Loucy (cell line): ENCODE measurements at regions not wholly inside any gene's neighbourhood (a gene's known extent, or its start where the extent isn't known, plus 50 kb on each side); places are given as distances from the start of the nearest gene placed in this dataset.
"Not testable (repeated sequence)": the region's sequence is repeated elsewhere in the genome, so short reads cannot be mapped to it uniquely, and the experiment has no call there.

ENCODE experiments used
- H2AFZ ChIP-seq: fragments of 200-600 bp; sonication (generic); 2 replicates; pipeline ENCODE4 v1.6.0; 2016; ENCODE audit warnings: antibody characterized with exemption, mild to moderate bottlenecking, low read length, moderate library complexity
- H3F3A ChIP-seq: fragments of 200-600 bp; 2 replicates; pipeline ENCODE4 v1.6.0; 2016; ENCODE audit warnings: antibody characterized with exemption, low read depth, mild to moderate bottlenecking
- H3K27me3 ChIP-seq: fragments of 200-600 bp; sonication (generic); 2 replicates; pipeline ENCODE4 v1.6.1; 2014; ENCODE audit warnings: low read length, mild to moderate bottlenecking; ENCODE audit not compliant: insufficient read depth, poor library complexity, severe bottlenecking
- H3K36me3 ChIP-seq: fragments of 200-600 bp; sonication (generic); 2 replicates; pipeline ENCODE4 v1.6.1; 2016; ENCODE audit warnings: low read length; ENCODE audit not compliant: insufficient read depth
- H3K4me1 ChIP-seq: fragments of 200-600 bp; sonication (generic); 2 replicates; pipeline ENCODE4 v1.5.1; 2014; ENCODE audit warnings: low read length, mild to moderate bottlenecking; ENCODE audit not compliant: insufficient read depth, poor library complexity, severe bottlenecking
- H3K4me2 ChIP-seq: fragments of 200-600 bp; sonication (generic); 2 replicates; pipeline ENCODE4 v1.6.0; 2014; ENCODE audit warnings: antibody characterized with exemption, low read length, low read depth, mild to moderate bottlenecking; ENCODE audit not compliant: poor library complexity, severe bottlenecking
- H3K4me3 ChIP-seq: fragments of 200-600 bp; sonication (generic); 2 replicates; pipeline ENCODE4 v1.5.1; 2014; ENCODE audit warnings: low read length, mild to moderate bottlenecking, mixed read lengths; ENCODE audit not compliant: poor library complexity, severe bottlenecking
- H3K79me2 ChIP-seq: fragments of 200-600 bp; sonication (generic); 2 replicates; pipeline ENCODE4 v1.6.1; 2014; ENCODE audit warnings: low read length; ENCODE audit not compliant: insufficient read depth
- H3K9ac ChIP-seq: fragments of 200-600 bp; sonication (generic); 2 replicates; pipeline ENCODE4 v1.6.0; 2014; ENCODE audit warnings: mild to moderate bottlenecking, low read depth, low read length, moderate library complexity; ENCODE audit not compliant: poor library complexity, severe bottlenecking
- H3K9me2 ChIP-seq: fragments of 200-600 bp; sonication (generic); replicated peaks from 2 replicates; pipeline ENCODE4 v1.6.1; 2016; ENCODE audit warnings: low read depth, low read length, mixed read lengths
- H3K9me3 ChIP-seq: fragments of 200-600 bp; sonication (generic); 2 replicates; pipeline ENCODE4 v1.6.1; 2014; ENCODE audit warnings: mild to moderate bottlenecking, antibody characterized with exemption, low read length, low read depth; ENCODE audit not compliant: insufficient read depth
- H4K20me1 ChIP-seq: fragments of 200-600 bp; sonication (generic); 2 replicates; pipeline ENCODE4 v1.6.0; 2014; ENCODE audit warnings: antibody characterized with exemption, low read length, mild to moderate bottlenecking; ENCODE audit not compliant: insufficient read depth, poor library complexity, severe bottlenecking
- EZH2phosphoT487 ChIP-seq: fragments of 200-600 bp; IDR thresholded peaks from 2 replicates; pipeline ENCODE4 v1.6.1; 2018; ENCODE audit warnings: antibody characterized with exemption, mild to moderate bottlenecking, moderate library complexity, borderline replicate concordance
- TF ChIP-seq, protein P1 (sequence below): fragments of 200-600 bp; sonication (generic); conservative IDR thresholded peaks from 2 replicates; pipeline ENCODE4 v1.5.1; 2014; ENCODE audit warnings: mild to moderate bottlenecking, antibody characterized with exemption, low read length

DNA sequence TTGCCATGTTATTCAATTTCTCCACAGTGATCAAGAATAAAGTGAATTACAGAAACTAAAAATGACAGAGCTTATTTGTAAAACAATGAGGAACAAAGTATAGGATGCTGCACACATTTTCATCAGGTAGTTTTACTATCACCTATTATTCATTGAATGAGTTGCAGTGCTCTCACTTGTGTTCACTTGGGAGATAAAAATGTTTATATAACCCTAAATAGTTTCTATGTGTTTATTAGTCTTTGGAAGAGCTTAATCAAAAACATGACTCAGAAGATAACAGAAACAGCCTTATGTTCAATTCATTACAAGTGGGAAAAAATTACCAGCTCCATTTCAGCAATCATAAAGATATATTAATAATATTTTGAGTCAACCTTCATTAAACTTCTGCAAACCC is 796.2 kb downstream of the SLITRK1 start:
- no peaks in the 10 kb centered on the region for H3K27me3 ChIP-seq
- TF ChIP-seq EZH2phosphoT487 = no peak
- TF ChIP-seq, protein P1, sequence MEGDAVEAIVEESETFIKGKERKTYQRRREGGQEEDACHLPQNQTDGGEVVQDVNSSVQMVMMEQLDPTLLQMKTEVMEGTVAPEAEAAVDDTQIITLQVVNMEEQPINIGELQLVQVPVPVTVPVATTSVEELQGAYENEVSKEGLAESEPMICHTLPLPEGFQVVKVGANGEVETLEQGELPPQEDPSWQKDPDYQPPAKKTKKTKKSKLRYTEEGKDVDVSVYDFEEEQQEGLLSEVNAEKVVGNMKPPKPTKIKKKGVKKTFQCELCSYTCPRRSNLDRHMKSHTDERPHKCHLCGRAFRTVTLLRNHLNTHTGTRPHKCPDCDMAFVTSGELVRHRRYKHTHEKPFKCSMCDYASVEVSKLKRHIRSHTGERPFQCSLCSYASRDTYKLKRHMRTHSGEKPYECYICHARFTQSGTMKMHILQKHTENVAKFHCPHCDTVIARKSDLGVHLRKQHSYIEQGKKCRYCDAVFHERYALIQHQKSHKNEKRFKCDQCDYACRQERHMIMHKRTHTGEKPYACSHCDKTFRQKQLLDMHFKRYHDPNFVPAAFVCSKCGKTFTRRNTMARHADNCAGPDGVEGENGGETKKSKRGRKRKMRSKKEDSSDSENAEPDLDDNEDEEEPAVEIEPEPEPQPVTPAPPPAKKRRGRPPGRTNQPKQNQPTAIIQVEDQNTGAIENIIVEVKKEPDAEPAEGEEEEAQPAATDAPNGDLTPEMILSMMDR = no peak
- no peaks in the 10 kb centered on the region for H3K9me3 ChIP-seq
- H3K79me2 ChIP-seq = no peaks in the 10 kb centered on the region
- H3F3A ChIP-seq = no peaks in the 10 kb centered on the region
- H2AFZ ChIP-seq = no peak overlapping the region
- no peaks in the 10 kb centered on the region for H3K36me3 ChIP-seq
- no peaks in the 10 kb centered on the region for H3K4me1 ChIP-seq
- H3K9ac ChIP-seq = no peak overlapping the region
- no peaks in the 10 kb centered on the region for H4K20me1 ChIP-seq
- H3K4me2 ChIP-seq = no peak overlapping the region
- H3K9me2 ChIP-seq = no peaks in the 10 kb centered on the region
- no peak overlapping the region for H3K4me3 ChIP-seq

DNA sequence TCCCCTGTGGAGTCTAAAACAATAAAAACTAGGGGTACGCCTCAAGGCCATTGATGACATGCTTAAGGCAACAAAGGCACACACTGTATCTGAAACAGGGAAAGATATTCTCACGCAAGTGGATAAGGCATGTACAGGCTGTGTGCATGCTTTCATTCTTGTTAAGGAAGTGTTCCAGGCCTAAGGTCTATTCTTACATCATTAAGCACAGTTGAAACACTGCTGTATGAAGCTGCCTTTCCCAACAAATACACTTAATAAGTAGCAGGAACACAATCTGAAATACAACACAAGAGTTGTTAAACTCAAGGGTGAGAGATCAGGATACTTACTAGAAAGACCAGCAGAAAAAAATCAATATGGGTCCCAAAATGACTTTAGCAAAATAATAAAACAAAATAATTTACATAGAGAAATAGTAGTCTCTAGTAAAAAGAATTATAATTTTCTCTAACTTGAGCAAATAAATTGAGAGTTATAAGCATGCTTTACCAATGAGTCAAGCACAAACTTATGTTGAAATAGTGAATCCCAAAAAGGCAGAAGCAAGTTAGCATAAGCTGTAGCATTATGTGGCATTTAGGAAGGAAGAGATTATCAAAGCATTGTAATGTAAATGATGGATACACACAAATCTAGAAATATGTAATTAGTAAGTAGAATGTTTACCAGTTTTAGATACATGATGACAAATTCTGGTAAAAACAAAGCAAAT is 796.9 kb downstream of the SLITRK1 start:
- no peaks in the 10 kb centered on the region for H3K27me3 ChIP-seq
- no peak overlapping the region for H3K4me2 ChIP-seq
- H3K9me2 ChIP-seq = no peaks in the 10 kb centered on the region
- no peak overlapping the region for H2AFZ ChIP-seq
- TF ChIP-seq EZH2phosphoT487 = no peak
- TF ChIP-seq, protein P1 = no peak
- no peaks in the 10 kb centered on the region for H3K36me3 ChIP-seq
- no peak overlapping the region for H3K9ac ChIP-seq
- H3F3A ChIP-seq = no peaks in the 10 kb centered on the region
- no peak overlapping the region for H3K4me3 ChIP-seq
- no peaks in the 10 kb centered on the region for H3K9me3 ChIP-seq
- no peaks in the 10 kb centered on the region for H3K4me1 ChIP-seq
- no peaks in the 10 kb centered on the region for H3K79me2 ChIP-seq
- H4K20me1 ChIP-seq = no peaks in the 10 kb centered on the region

DNA sequence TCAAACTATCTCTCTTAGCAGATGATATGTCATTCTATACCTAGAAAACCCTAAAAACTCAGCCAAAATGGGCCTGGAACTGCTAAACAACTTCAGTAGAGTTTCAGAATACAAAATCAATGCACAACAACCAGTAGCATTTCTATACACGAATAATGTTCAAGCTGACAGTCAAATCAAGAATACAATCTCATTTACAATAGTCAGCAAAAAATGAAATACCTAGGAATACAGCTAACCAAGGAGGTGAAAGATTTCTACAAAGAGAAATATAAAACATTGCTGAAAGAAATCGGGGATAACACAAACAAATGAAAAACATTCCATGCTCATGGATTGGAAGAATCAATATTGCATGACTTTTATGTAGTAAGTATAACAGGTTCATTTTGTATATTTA is 804.8 kb downstream of the SLITRK1 start:
- no peaks in the 10 kb centered on the region for H3K79me2 ChIP-seq
- H3K9me3 ChIP-seq = no peaks in the 10 kb centered on the region; the same call in 1 of the 2 replicates
- no peaks in the 10 kb centered on the region for H3K27me3 ChIP-seq
- no peak overlapping the region for H2AFZ ChIP-seq
- H3K36me3 ChIP-seq = no peaks in the 10 kb centered on the region
- H4K20me1 ChIP-seq = no peaks in the 10 kb centered on the region
- no peak overlapping the region for H3K4me3 ChIP-seq
- no peak overlapping the region for H3K9ac ChIP-seq
- no peaks in the 10 kb centered on the region for H3F3A ChIP-seq
- no peaks in the 10 kb centered on the region for H3K9me2 ChIP-seq
- H3K4me1 ChIP-seq = no peaks in the 10 kb centered on the region
- no peak overlapping the region for H3K4me2 ChIP-seq
- TF ChIP-seq, protein P1 = no peak
- TF ChIP-seq EZH2phosphoT487 = no peak

DNA sequence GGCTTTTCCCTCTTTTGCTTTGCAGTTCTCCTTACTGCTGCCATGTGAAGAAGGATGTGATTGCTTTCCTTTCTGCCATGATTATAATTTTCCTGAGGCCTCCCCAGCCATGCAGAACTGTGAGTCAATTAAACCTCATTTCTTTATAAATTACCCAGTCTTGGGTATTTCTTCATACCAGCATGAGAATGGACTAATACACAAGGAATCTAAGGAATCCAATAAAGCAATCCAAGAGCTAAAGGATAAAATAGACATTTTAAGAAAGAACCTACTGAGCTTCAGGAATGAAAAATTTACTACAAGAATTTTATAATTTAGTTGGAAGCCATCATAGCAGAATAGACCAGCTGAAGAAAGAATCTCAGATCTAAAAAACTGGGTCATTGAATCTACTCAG is 808.3 kb downstream of the SLITRK1 start:
- not testable (repeated sequence) for H3K9ac ChIP-seq, H3K4me3 ChIP-seq, H3K27me3 ChIP-seq, H3K36me3 ChIP-seq, H3F3A ChIP-seq, H3K4me2 ChIP-seq, H3K4me1 ChIP-seq, H3K9me2 ChIP-seq, H3K9me3 ChIP-seq, H4K20me1 ChIP-seq, H3K79me2 ChIP-seq, H2AFZ ChIP-seq
